DND-41 (cell line): ENCODE measurements at regions not wholly inside any gene's neighbourhood (a gene's known extent, or its start where the extent isn't known, plus 50 kb on each side); places are given as distances from the start of the nearest gene placed in this dataset.

ENCODE experiments used
- CTCF ChIP-seq: IDR thresholded peaks from 2 replicates; pipeline ENCODE4 v1.5.1; 2012; ENCODE audit warnings: borderline replicate concordance, low read length, moderate library complexity, mild to moderate bottlenecking; ENCODE audit not compliant: poor library complexity, severe bottlenecking; ENCODE audit errors: extremely low read depth
- EZH2 ChIP-seq: IDR thresholded peaks from 3 replicates; pipeline ENCODE4 v1.6.1; 2012; ENCODE audit warnings: borderline replicate concordance, low read depth, mild to moderate bottlenecking, moderate library complexity, low read length, inconsistent platforms; ENCODE audit not compliant: severe bottlenecking

GRCh38 chr5:103657301-103657700 lies 94.7 kb upstream of the NUDT12 start:
- no peak for TF ChIP-seq CTCF
- TF ChIP-seq EZH2 = no peak
